MM.1S (cell line): ENCODE measurements at regions not wholly inside any gene's neighbourhood (a gene's known extent, or its start where the extent isn't known, plus 50 kb on each side); places are given as distances from the start of the nearest gene placed in this dataset.

Experiments
- CTCF ChIP-seq: fragments of 300-600 bp; sonication (generic); IDR thresholded peaks from 2 replicates; pipeline ENCODE4 v1.5.1; 2016; ENCODE audit warnings: antibody characterized with exemption, low read length, mixed read lengths
- EZH2 ChIP-seq: fragments of 300-600 bp; sonication (generic); optimal IDR thresholded peaks from 2 replicates; pipeline ENCODE3; 2017; ENCODE audit warnings: low read depth, mild to moderate bottlenecking, antibody characterized with exemption, low read length, mixed read lengths
- EZH2phosphoT487 ChIP-seq: fragments of 300-600 bp; sonication (generic); IDR thresholded peaks from 2 replicates; pipeline ENCODE4 v1.6.1; 2018; ENCODE audit warnings: antibody characterized with exemption, low read length

GRCh38 chr14:41016213-41016612 is 590.5 kb upstream of the LRFN5 start:
- TF ChIP-seq CTCF (no peak), EZH2phosphoT487 (no peak), EZH2 (no peak)
